ENCODE measurements at regions not wholly inside any gene's neighbourhood (a gene's known extent, or its start where the extent isn't known, plus 50 kb on each side); places are given as distances from the start of the nearest gene placed in this dataset.
"Not testable (repeated sequence)": the region's sequence is repeated elsewhere in the genome, so short reads cannot be mapped to it uniquely, and the experiment has no call there.

GRCh38 chr5:142520885-142521284 lies 165.0 kb downstream of the FGF1 start:
- intact Hi-C loops (cut with micrococcal nuclease), result no loop called here
- peaks cover 4% of the 10 kb centered on the region for H3K27me3 Mint-ChIP-seq (ENCODE audit: low read depth)
- H3K4me3 Mint-ChIP-seq (ENCODE audit: low read depth), result no peak overlapping the region
- H3K36me3 Mint-ChIP-seq (ENCODE audit: low read depth), result no peaks in the 10 kb centered on the region
- H3K27ac Mint-ChIP-seq, result no peak overlapping the region
- peaks cover 3% of the 10 kb centered on the region for H3K4me1 Mint-ChIP-seq (ENCODE audit: low read depth)
- H3K9me3 Mint-ChIP-seq, result peaks cover 3% of the 10 kb centered on the region
- DNase-seq (ENCODE audit: low spot score), result no peak

GRCh38 chr5:142519913-142520312 lies 166.0 kb downstream of the FGF1 start:
- H3K4me3 Mint-ChIP-seq (ENCODE audit: low read depth); intact Hi-C loops (cut with micrococcal nuclease); H3K27me3 Mint-ChIP-seq (ENCODE audit: low read depth); H3K4me1 Mint-ChIP-seq (ENCODE audit: low read depth); H3K36me3 Mint-ChIP-seq (ENCODE audit: low read depth); H3K27ac Mint-ChIP-seq; H3K9me3 Mint-ChIP-seq; DNase-seq (ENCODE audit: low spot score): not testable (repeated sequence)

GRCh38 chr5:142517840-142518239 lies 168.1 kb downstream of the FGF1 start:
- no peak for DNase-seq (ENCODE audit: low spot score)
- H3K27ac Mint-ChIP-seq, result no peak overlapping the region
- peaks cover 3% of the 10 kb centered on the region for H3K9me3 Mint-ChIP-seq
- H3K36me3 Mint-ChIP-seq (ENCODE audit: low read depth), result no peaks in the 10 kb centered on the region
- H3K4me3 Mint-ChIP-seq (ENCODE audit: low read depth), result no peak overlapping the region
- intact Hi-C loops (cut with micrococcal nuclease), result no loop called here
- peaks cover 3% of the 10 kb centered on the region for H3K4me1 Mint-ChIP-seq (ENCODE audit: low read depth)
- H3K27me3 Mint-ChIP-seq (ENCODE audit: low read depth), result peaks cover 4% of the 10 kb centered on the region

GRCh38 chr5:142516732-142517131 lies 169.2 kb downstream of the FGF1 start:
- intact Hi-C loops (cut with micrococcal nuclease), result no loop called here
- Mint-ChIP-seq H3K4me1 (ENCODE audit: low read depth) (peaks cover 3% of the 10 kb centered on the region), H3K27me3 (ENCODE audit: low read depth) (peaks cover 4% of the 10 kb centered on the region), H3K36me3 (ENCODE audit: low read depth) (no peaks in the 10 kb centered on the region), H3K27ac (no peak overlapping the region), H3K9me3 (peaks cover 3% of the 10 kb centered on the region), H3K4me3 (ENCODE audit: low read depth) (no peak overlapping the region)
- DNase-seq (ENCODE audit: low spot score), result no peak

- no peaks in the 10 kb centered on the region for H3K27me3 Mint-ChIP-seq (ENCODE audit: low read depth)
- H3K36me3 Mint-ChIP-seq (ENCODE audit: low read depth), result no peaks in the 10 kb centered on the region
- peaks cover 3% of the 10 kb centered on the region for H3K4me1 Mint-ChIP-seq (ENCODE audit: low read depth)
- H3K27ac Mint-ChIP-seq, result no peak overlapping the region
- H3K9me3 Mint-ChIP-seq, result peaks cover 3% of the 10 kb centered on the region
- intact Hi-C loops (cut with micrococcal nuclease), result no loop called here
- H3K4me3 Mint-ChIP-seq (ENCODE audit: low read depth), result no peak overlapping the region
- no peak for DNase-seq (ENCODE audit: low spot score)
These were observed 170.9 kb downstream of the FGF1 start for GRCh38 chr5:142515036-142515435.

- no peak for DNase-seq (ENCODE audit: low spot score)
- Mint-ChIP-seq H3K27ac (no peak overlapping the region), H3K4me3 (ENCODE audit: low read depth) (no peak overlapping the region), H3K36me3 (ENCODE audit: low read depth) (no peaks in the 10 kb centered on the region), H3K27me3 (ENCODE audit: low read depth) (no peaks in the 10 kb centered on the region), H3K9me3 (peaks cover 3% of the 10 kb centered on the region), H3K4me1 (ENCODE audit: low read depth) (peaks cover 3% of the 10 kb centered on the region)
- intact Hi-C loops (cut with micrococcal nuclease), result no loop called here
These were observed 171.7 kb downstream of the FGF1 start for GRCh38 chr5:142514196-142514595.

- intact Hi-C loops (cut with micrococcal nuclease), result no loop called here
- Mint-ChIP-seq H3K27me3 (ENCODE audit: low read depth) (no peaks in the 10 kb centered on the region), H3K27ac (no peak overlapping the region), H3K4me3 (ENCODE audit: low read depth) (no peak overlapping the region), H3K4me1 (ENCODE audit: low read depth) (peaks cover 10% of the 10 kb centered on the region), H3K9me3 (peaks cover 3% of the 10 kb centered on the region), H3K36me3 (ENCODE audit: low read depth) (no peaks in the 10 kb centered on the region)
- DNase-seq (ENCODE audit: low spot score), result no peak
These were observed 173.5 kb downstream of the FGF1 start for GRCh38 chr5:142512043-142513042.

GRCh38 chr5:142511358-142511757 lies 174.5 kb downstream of the FGF1 start:
- Mint-ChIP-seq H3K4me1 (ENCODE audit: low read depth) (peaks cover 12% of the 10 kb centered on the region), H3K4me3 (ENCODE audit: low read depth) (no peak overlapping the region), H3K9me3 (no peaks in the 10 kb centered on the region), H3K27me3 (ENCODE audit: low read depth) (no peaks in the 10 kb centered on the region), H3K27ac (no peak overlapping the region), H3K36me3 (ENCODE audit: low read depth) (no peaks in the 10 kb centered on the region)
- no peak for DNase-seq (ENCODE audit: low spot score)
- intact Hi-C loops (cut with micrococcal nuclease), result no loop called here

GRCh38 chr5:142509026-142509425 lies 176.9 kb downstream of the FGF1 start:
- no peaks in the 10 kb centered on the region for H3K9me3 Mint-ChIP-seq
- DNase-seq (ENCODE audit: low spot score), result no peak
- H3K27ac Mint-ChIP-seq, result no peak overlapping the region
- peaks cover 16% of the 10 kb centered on the region for H3K4me1 Mint-ChIP-seq (ENCODE audit: low read depth)
- no peak overlapping the region for H3K4me3 Mint-ChIP-seq (ENCODE audit: low read depth)
- no peaks in the 10 kb centered on the region for H3K36me3 Mint-ChIP-seq (ENCODE audit: low read depth)
- H3K27me3 Mint-ChIP-seq (ENCODE audit: low read depth), result no peaks in the 10 kb centered on the region
- intact Hi-C loops (cut with micrococcal nuclease), result no loop called here

- Mint-ChIP-seq H3K36me3 (ENCODE audit: low read depth) (no peaks in the 10 kb centered on the region), H3K27ac (no peak overlapping the region), H3K4me3 (ENCODE audit: low read depth) (no peak overlapping the region), H3K4me1 (ENCODE audit: low read depth) (peaks cover 19% of the 10 kb centered on the region), H3K27me3 (ENCODE audit: low read depth) (no peaks in the 10 kb centered on the region), H3K9me3 (no peaks in the 10 kb centered on the region)
- intact Hi-C loops (cut with micrococcal nuclease), result no loop called here
- DNase-seq (ENCODE audit: low spot score), result no peak
These were observed 177.3 kb downstream of the FGF1 start for GRCh38 chr5:142508591-142508990.

GRCh38 chr5:142507531-142508372 lies 178.1 kb downstream of the FGF1 start:
- Mint-ChIP-seq H3K27me3 (ENCODE audit: low read depth) (no peaks in the 10 kb centered on the region), H3K4me1 (ENCODE audit: low read depth) (peaks cover 22% of the 10 kb centered on the region), H3K9me3 (no peaks in the 10 kb centered on the region), H3K27ac (no peak overlapping the region), H3K4me3 (ENCODE audit: low read depth) (no peak overlapping the region), H3K36me3 (ENCODE audit: low read depth) (no peaks in the 10 kb centered on the region)
- DNase-seq (ENCODE audit: low spot score), result no peak
- intact Hi-C loops (cut with micrococcal nuclease), result no loop called here

- intact Hi-C loops (cut with micrococcal nuclease), result no loop called here
- Mint-ChIP-seq H3K4me1 (ENCODE audit: low read depth) (peaks cover 22% of the 10 kb centered on the region), H3K27me3 (ENCODE audit: low read depth) (no peaks in the 10 kb centered on the region), H3K9me3 (no peaks in the 10 kb centered on the region), H3K27ac (no peak overlapping the region), H3K36me3 (ENCODE audit: low read depth) (no peaks in the 10 kb centered on the region), H3K4me3 (ENCODE audit: low read depth) (no peak overlapping the region)
- no peak for DNase-seq (ENCODE audit: low spot score)
These were observed 179.1 kb downstream of the FGF1 start for GRCh38 chr5:142506756-142507155.

- no peaks in the 10 kb centered on the region for H3K9me3 Mint-ChIP-seq
- no peak overlapping the region for H3K27ac Mint-ChIP-seq
- no peaks in the 10 kb centered on the region for H3K36me3 Mint-ChIP-seq (ENCODE audit: low read depth)
- intact Hi-C loops (cut with micrococcal nuclease), result no loop called here
- H3K4me3 Mint-ChIP-seq (ENCODE audit: low read depth), result no peak overlapping the region
- DNase-seq (ENCODE audit: low spot score), result no peak
- H3K27me3 Mint-ChIP-seq (ENCODE audit: low read depth), result no peaks in the 10 kb centered on the region
- H3K4me1 Mint-ChIP-seq (ENCODE audit: low read depth), result peaks cover 22% of the 10 kb centered on the region
These were observed 179.8 kb downstream of the FGF1 start for GRCh38 chr5:142506046-142506445.
